SK-N-SH (cell line): ENCODE measurements at regions not wholly inside any gene's neighbourhood (a gene's known extent, or its start where the extent isn't known, plus 50 kb on each side); places are given as distances from the start of the nearest gene placed in this dataset.

Experiments
- ELF1 ChIP-seq: IDR thresholded peaks from 2 replicates; pipeline ENCODE4 v1.4.0; 2012
- EP300 ChIP-seq, 2 experiments: IDR thresholded peaks; 2 replicates each; pipeline versions ENCODE4 v1.4.0 to v1.6.1; 2012; ENCODE audit warnings: borderline replicate concordance in 1 of 2, low read depth in 1 of 2, low read length in 1 of 2
- EZH2phosphoT487 ChIP-seq: fragments of 200-600 bp; sonication (generic); IDR thresholded peaks from 2 replicates; pipeline ENCODE4 v1.6.1; 2017; ENCODE audit warnings: low read depth, mixed run types, mild to moderate bottlenecking, antibody characterized with exemption, moderate library complexity, borderline replicate concordance
- POLR2AphosphoS5 ChIP-seq: IDR thresholded peaks from 2 replicates; pipeline ENCODE4 v1.6.1; 2012; ENCODE audit warnings: low read depth, low read length
- TAF1 ChIP-seq: IDR thresholded peaks from 2 replicates; pipeline ENCODE4 v1.6.1; 2012; ENCODE audit warnings: low read depth, mild to moderate bottlenecking, low read length, moderate library complexity, borderline replicate concordance
- TF ChIP-seq, protein P1 (sequence below): fragments of 200-600 bp; sonication (generic); IDR thresholded peaks from 2 replicates; pipeline ENCODE4 v1.6.1; 2017; ENCODE audit warnings: antibody characterized with exemption, mild to moderate bottlenecking, moderate library complexity
- TF ChIP-seq, protein P2 (sequence below): IDR thresholded peaks from 2 replicates; pipeline ENCODE4; 2012
- TF ChIP-seq, protein P3 (sequence below): fragments of 150-350 bp; IDR thresholded peaks from 2 replicates; pipeline ENCODE4 v1.6.1; 2016; ENCODE audit warnings: mild to moderate bottlenecking, low read depth, low read length

DNA sequence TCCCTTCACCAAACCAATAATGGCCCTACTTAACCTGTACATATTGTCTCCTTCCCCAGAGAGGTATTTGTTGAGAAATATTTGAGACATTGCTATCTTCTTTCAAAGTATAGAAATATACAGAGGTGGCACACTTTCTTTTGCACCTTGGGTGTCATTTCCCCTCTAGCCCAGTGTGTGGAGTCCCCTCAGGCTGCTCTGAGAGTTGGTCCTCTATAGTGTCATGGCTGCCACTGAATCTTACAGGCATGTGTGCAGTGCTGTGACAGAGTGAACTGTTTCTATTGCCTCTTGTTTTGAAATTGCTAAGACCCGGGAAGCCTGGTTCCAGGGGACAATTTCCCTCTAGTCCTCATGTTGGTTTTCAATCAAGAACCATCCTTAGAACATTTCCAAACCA is 140.2 kb upstream of the KCNJ6 start:
- TF ChIP-seq POLR2AphosphoS5, result no peak
- no peak for TF ChIP-seq EZH2phosphoT487
- TF ChIP-seq, protein P1, sequence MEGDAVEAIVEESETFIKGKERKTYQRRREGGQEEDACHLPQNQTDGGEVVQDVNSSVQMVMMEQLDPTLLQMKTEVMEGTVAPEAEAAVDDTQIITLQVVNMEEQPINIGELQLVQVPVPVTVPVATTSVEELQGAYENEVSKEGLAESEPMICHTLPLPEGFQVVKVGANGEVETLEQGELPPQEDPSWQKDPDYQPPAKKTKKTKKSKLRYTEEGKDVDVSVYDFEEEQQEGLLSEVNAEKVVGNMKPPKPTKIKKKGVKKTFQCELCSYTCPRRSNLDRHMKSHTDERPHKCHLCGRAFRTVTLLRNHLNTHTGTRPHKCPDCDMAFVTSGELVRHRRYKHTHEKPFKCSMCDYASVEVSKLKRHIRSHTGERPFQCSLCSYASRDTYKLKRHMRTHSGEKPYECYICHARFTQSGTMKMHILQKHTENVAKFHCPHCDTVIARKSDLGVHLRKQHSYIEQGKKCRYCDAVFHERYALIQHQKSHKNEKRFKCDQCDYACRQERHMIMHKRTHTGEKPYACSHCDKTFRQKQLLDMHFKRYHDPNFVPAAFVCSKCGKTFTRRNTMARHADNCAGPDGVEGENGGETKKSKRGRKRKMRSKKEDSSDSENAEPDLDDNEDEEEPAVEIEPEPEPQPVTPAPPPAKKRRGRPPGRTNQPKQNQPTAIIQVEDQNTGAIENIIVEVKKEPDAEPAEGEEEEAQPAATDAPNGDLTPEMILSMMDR, result no peak
- TF ChIP-seq, protein P2, sequence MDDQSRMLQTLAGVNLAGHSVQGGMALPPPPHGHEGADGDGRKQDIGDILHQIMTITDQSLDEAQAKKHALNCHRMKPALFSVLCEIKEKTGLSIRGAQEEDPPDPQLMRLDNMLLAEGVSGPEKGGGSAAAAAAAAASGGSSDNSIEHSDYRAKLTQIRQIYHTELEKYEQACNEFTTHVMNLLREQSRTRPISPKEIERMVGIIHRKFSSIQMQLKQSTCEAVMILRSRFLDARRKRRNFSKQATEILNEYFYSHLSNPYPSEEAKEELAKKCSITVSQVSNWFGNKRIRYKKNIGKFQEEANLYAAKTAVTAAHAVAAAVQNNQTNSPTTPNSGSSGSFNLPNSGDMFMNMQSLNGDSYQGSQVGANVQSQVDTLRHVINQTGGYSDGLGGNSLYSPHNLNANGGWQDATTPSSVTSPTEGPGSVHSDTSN, result no peak
- TF ChIP-seq, protein P3, sequence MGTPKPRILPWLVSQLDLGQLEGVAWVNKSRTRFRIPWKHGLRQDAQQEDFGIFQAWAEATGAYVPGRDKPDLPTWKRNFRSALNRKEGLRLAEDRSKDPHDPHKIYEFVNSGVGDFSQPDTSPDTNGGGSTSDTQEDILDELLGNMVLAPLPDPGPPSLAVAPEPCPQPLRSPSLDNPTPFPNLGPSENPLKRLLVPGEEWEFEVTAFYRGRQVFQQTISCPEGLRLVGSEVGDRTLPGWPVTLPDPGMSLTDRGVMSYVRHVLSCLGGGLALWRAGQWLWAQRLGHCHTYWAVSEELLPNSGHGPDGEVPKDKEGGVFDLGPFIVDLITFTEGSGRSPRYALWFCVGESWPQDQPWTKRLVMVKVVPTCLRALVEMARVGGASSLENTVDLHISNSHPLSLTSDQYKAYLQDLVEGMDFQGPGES, result no peak
- no peak for TF ChIP-seq EP300 (IDR thresholded peaks at IDR 0.05; ENCODE audit: borderline replicate concordance in 1 of 2, low read depth in 1 of 2, low read length in 1 of 2)
- no peak for TF ChIP-seq TAF1
- TF ChIP-seq ELF1, result no peak
